ENCODE measurements at regions not wholly inside any gene's neighbourhood (a gene's known extent, or its start where the extent isn't known, plus 50 kb on each side); places are given as distances from the start of the nearest gene placed in this dataset.

GRCh38 chr11:109788948-109789490 lies 304.2 kb upstream of the ZC3H12C start:
- CTCF ChIA-PET (ENCODE audit: low intra/inter-chr PET ratio, low total read pairs): no interaction called here
- Histone ChIP-seq H2AFZ (ENCODE audit: low read length) (no peak overlapping the region), H3K79me2 (ENCODE audit: insufficient read depth, low read length) (no peaks in the 10 kb centered on the region), H3K27me3 (ENCODE audit: control insufficient read depth in 1 of 2, insufficient read depth in 2 of 2, low read length in 2 of 2) (no peaks in the 10 kb centered on the region), H3K27ac (ENCODE audit: extremely low read length, insufficient read depth, low read length) (no peak overlapping the region), H3K4me1 (ENCODE audit: insufficient read depth, low read length) (no peaks in the 10 kb centered on the region), H3K36me3 (replicated peaks in 1 of 2; ENCODE audit: control insufficient read depth in 1 of 2, insufficient read depth in 2 of 2, low read length in 2 of 2) (no peaks in the 10 kb centered on the region), H3K9ac (ENCODE audit: insufficient read depth, low read depth, low read length) (no peak overlapping the region), H3K9me3 (ENCODE audit: low read length) (no peaks in the 10 kb centered on the region), H4K20me1 (ENCODE audit: insufficient read depth, low read length) (no peaks in the 10 kb centered on the region), H3K4me2 (ENCODE audit: low read depth, low read length) (no peak overlapping the region), H3K4me3 (replicated peaks in 1 of 3; ENCODE audit: insufficient read depth in 1 of 3, low read depth in 2 of 3, low read length in 3 of 3) (no peak overlapping the region)
- FAIRE-seq: no peak
- intact Hi-C loops (cut with micrococcal nuclease; ENCODE audit: unreplicated experiment) (no loop called here), in situ Hi-C loops (cut with HindIII; ENCODE audit: extremely low pct_ligation_motif_present, low pct_unique_long_range_greater_than_20kb) (no loop called here)
- ATAC-seq: no peak
- TF ChIP-seq ZNF382 (CRISPR knock-in tag; IDR thresholded peaks at IDR 0.05; ENCODE audit: borderline replicate concordance) (no peak), MIER3 (CRISPR knock-in tag; IDR thresholded peaks at IDR 0.05; ENCODE audit: borderline replicate concordance) (no peak), ARNT2 (CRISPR knock-in tag; IDR thresholded peaks at IDR 0.05; ENCODE audit: low read depth) (no peak), ZNF253 (CRISPR knock-in tag; IDR thresholded peaks at IDR 0.05; ENCODE audit: borderline replicate concordance) (no peak), FIP1L1 (IDR thresholded peaks at IDR 0.05; ENCODE audit: borderline replicate concordance, insufficient read depth, low read depth, low read length) (no peak), HOMEZ (CRISPR knock-in tag; IDR thresholded peaks at IDR 0.05; ENCODE audit: low read depth) (no peak), DPF2 (CRISPR knock-in tag; IDR thresholded peaks at IDR 0.05; ENCODE audit: borderline replicate concordance, low read depth) (no peak), PHF5A (CRISPR knock-in tag; IDR thresholded peaks at IDR 0.05; ENCODE audit: low read depth, unreplicated experiment) (no peak), MAFG (CRISPR knock-in tag; IDR thresholded peaks at IDR 0.05) (no peak), ISL2 (CRISPR knock-in tag; IDR thresholded peaks at IDR 0.05) (no peak), PHF21A (CRISPR knock-in tag; IDR thresholded peaks at IDR 0.05) (no peak), ESRRA (CRISPR knock-in tag; IDR thresholded peaks at IDR 0.05; ENCODE audit: low read depth) (no peak), ZNF224 (CRISPR knock-in tag; IDR thresholded peaks at IDR 0.05) (no peak), FOXJ3 (CRISPR knock-in tag; IDR thresholded peaks at IDR 0.05; ENCODE audit: borderline replicate concordance) (no peak), PPARG (CRISPR knock-in tag; conservative IDR thresholded peaks at IDR 0.05) (no peak), KLF15 (CRISPR knock-in tag; IDR thresholded peaks at IDR 0.05; ENCODE audit: borderline replicate concordance) (no peak), PAWR (CRISPR knock-in tag; IDR thresholded peaks at IDR 0.05; ENCODE audit: borderline replicate concordance) (no peak), ATF3 (CRISPR knock-in tag; IDR thresholded peaks at IDR 0.05) (no peak)
- no TSS peak for BruUV-seq (replicated peaks)
- DNase-seq (ENCODE audit: low spot score): no peak
- 2% methylated on average over 6 of the region's 6 CpGs for WGBS (ENCODE audit: low lambda C conversion rate)
- POLR2A ChIA-PET: no interaction called here

Measured in HepG2 (cell line).